ENCODE measurements at regions not wholly inside any gene's neighbourhood (a gene's known extent, or its start where the extent isn't known, plus 50 kb on each side); places are given as distances from the start of the nearest gene placed in this dataset.

GRCh38 chr4:95998311-95998710, 158.4 kb downstream of the PDHA2 start:
- DNase-seq: no peak

- DNase-seq: no peak
These were observed 164.3 kb downstream of the PDHA2 start for GRCh38 chr4:96003951-96004740.

GRCh38 chr4:96009427-96010119, 169.7 kb downstream of the PDHA2 start:
- DNase-seq: no peak

- no peak for DNase-seq
These were observed 172.8 kb downstream of the PDHA2 start for GRCh38 chr4:96012687-96013086.

- no peak for DNase-seq
These were observed 176.9 kb downstream of the PDHA2 start for GRCh38 chr4:96016634-96017299.

- no peak for DNase-seq
These were observed 185.1 kb downstream of the PDHA2 start for GRCh38 chr4:96025011-96025410.

GRCh38 chr4:96035727-96036126, 195.8 kb downstream of the PDHA2 start:
- no peak for DNase-seq

- DNase-seq: no peak
These were observed 196.9 kb downstream of the PDHA2 start for GRCh38 chr4:96036781-96037180.

GRCh38 chr4:96037705-96038104, 197.8 kb downstream of the PDHA2 start:
- no peak for DNase-seq

GRCh38 chr4:96039217-96039616, 199.3 kb downstream of the PDHA2 start:
- no peak for DNase-seq

- no peak for DNase-seq
These were observed 200.0 kb downstream of the PDHA2 start for GRCh38 chr4:96039803-96040436.

GRCh38 chr4:96044971-96045370, 205.1 kb downstream of the PDHA2 start:
- DNase-seq: no peak

- no peak for DNase-seq
These were observed 212.9 kb downstream of the PDHA2 start for GRCh38 chr4:96052827-96053226.

- no peak for DNase-seq
These were observed 216.5 kb downstream of the PDHA2 start for GRCh38 chr4:96056346-96056934.

- no peak for DNase-seq
These were observed 223.7 kb downstream of the PDHA2 start for GRCh38 chr4:96063639-96064038.

- no peak for DNase-seq
These were observed 233.6 kb downstream of the PDHA2 start for GRCh38 chr4:96073461-96073860.

GRCh38 chr4:96092151-96092705, 252.3 kb downstream of the PDHA2 start:
- DNase-seq: no peak

DNA sequence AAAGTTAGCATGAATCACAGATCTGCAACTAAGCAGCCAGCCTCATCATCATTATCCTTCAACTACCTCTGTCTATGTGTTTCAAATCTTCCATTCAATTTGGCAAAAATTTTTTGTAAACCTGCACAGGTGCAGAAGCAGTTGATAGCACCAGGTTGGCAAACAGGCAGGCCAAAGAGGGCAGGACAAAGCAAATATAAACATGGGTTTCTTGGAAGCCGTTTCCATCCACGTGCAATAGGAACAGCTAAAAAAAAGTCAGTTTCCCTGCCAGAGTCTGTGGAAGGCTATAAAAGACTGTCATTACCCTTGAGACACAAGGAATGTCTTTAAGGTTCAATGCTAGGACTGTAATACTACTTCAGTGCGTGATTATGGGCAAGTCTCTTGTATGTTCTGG, 253.2 kb downstream of the PDHA2 start:
- no peak for DNase-seq

DNA sequence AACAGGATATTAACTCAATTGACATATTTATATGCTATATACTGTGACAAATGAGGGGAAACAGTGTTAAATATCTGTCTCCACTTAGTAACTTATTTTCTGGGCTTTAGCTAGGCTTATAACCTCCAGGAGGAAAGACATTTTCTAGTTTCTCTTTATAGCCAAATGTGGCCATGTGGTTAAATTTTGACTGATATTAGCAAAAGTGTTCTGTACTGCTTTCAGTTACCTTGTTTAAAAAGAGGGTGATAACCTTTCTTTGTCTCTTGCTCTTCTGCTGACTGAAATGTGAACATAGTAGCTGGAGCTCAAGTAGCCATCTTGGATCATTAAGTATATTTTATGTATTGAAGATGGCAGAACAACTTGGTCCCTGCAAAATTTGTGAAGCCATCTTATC, 253.7 kb downstream of the PDHA2 start:
- no peak for DNase-seq

- no peak for DNase-seq
These were observed 254.3 kb downstream of the PDHA2 start for GRCh38 chr4:96094183-96094582.

DNA sequence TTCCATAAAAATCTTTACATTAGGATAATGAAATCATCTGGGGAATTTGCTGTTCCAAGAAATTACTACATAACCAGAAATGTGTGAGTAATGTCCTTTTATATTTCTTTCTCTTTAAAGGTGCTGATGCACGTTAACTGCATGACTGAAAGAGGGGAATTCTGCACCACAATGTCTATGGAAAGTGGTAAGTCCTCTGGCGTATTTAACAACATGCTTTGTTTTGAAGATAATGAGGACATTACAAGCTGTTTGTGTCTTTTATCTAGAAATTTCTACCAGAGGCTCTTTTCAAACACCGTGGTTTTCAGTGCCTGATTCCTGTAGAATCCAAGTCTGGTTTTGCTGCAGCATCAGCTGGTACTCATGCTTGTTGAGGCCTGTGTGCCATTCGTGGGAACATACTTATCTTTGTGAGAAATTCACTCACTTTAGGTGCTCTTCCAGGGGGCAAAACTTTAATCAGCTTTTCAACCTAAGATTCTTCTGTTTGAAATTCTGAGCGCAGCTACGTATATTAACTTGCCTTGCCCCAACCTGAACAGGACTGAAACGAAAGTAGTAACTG, 257.2 kb downstream of the PDHA2 start:
- DNase-seq: no peak

- no peak for DNase-seq
These were observed 257.8 kb downstream of the PDHA2 start for GRCh38 chr4:96097693-96098092.
